Left forelimb (tissue), 1 donor: ENCODE measurements at regions not wholly inside any gene's neighbourhood (a gene's known extent, or its start where the extent isn't known, plus 50 kb on each side); places are given as distances from the start of the nearest gene placed in this dataset.
"Not testable (repeated sequence)": the region's sequence is repeated elsewhere in the genome, so short reads cannot be mapped to it uniquely, and the experiment has no call there.

ENCODE experiments used
- DNase-seq: peaks from one replicate; pipeline ENCODE4 v3.0.0-alpha.2; 2018; ENCODE audit warnings: low spot score

GRCh38 chr2:78718473-78718872, 307.0 kb upstream of the REG3G start:
- no peak for DNase-seq

DNA sequence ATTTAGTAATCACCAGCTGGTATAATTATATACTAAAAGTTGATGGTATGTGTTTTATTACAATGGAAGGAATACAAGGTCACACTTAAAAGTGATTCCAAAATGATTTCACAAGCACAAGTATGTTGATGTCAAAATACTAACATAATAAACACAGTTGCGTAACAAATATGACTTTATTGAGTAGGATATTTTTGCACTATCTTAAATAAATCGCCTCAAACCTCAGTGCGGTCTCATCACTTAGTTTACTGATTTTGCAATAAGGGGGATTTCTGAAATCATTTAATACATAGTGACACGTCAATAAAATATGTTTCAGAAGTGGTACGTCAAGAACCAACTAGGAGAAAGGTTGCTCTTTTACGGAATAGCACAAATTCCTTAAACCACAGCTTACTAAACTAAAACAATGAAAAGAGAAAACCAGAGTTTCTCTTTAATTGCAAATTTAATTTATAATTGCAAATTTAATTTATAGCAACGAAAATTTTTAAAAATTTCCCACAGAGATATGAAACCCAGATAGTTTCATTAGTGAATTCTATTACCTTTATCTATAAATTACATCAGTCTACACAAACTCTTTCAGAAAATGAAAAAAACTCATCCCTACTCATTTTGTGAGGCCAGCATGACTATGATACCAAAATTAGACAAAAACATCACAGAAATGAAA, 304.0 kb upstream of the REG3G start:
- no peak for DNase-seq

DNA sequence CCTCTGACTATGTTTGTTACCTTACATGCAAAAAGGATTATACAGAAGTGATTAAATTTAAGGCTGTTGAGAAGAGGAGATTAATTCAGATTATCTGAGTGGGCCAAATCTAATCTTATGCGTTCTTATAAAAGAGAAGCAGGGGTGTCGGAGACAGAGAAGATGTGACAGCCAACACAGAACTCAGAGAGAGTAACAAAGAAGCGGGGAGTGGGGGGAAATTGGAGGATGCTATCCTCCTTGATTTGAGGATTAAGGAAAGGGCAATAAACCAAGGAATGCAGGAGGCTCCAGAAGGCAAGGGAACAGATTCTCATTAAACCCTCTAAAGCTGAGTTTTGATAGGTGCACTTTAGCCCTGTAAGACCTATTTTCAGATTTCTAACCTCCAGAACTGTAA, 291.3 kb upstream of the REG3G start:
- DNase-seq = no peak

DNA sequence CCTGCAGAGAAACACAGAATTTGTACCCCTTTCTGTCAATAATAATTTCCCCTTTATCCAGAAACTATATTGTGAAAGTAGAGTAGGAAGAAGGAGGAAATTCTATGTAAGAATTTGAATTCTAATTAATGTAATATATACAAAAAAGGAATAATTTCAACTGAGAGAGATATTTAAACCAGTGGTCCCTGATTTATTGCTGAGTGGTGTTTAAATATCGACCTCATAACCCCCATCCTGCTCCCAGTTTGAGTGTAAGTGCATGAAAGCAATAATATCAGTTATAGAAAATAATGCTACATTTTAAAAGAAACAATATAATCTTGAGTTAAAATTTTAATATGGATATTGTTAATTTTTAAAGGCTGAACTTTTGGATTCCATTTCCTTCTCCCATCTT, 286.2 kb upstream of the REG3G start:
- no peak for DNase-seq

GRCh38 chr2:78749638-78750037, 275.9 kb upstream of the REG3G start:
- DNase-seq = no peak

GRCh38 chr2:78750219-78750618, 275.3 kb upstream of the REG3G start:
- no peak for DNase-seq

GRCh38 chr2:78754930-78755329, 270.6 kb upstream of the REG3G start:
- no peak for DNase-seq

GRCh38 chr2:78757191-78757590, 268.3 kb upstream of the REG3G start:
- no peak for DNase-seq

- no peak for DNase-seq
Measured at GRCh38 chr2:78757640-78758039, 267.9 kb upstream of the REG3G start.

DNA sequence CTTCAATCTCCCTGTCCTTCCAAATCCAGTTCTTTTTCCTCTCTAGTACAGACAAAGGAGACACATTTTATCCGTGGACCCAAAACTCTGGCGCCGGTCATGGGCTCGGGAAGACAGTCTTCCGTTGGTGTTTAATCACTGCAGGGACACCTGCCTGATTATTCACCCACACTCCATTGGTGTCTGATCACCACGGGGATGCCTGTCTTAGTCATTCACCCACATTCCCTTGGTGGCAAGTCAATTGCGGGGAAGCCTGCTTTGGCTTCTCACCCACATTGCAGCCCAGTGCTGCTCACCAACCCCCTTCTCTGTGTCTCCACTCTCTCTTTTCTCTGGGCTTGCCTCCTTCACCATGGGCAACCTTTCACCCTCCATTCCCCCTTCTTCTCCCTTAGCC, 266.7 kb upstream of the REG3G start:
- not testable (repeated sequence) for DNase-seq

DNA sequence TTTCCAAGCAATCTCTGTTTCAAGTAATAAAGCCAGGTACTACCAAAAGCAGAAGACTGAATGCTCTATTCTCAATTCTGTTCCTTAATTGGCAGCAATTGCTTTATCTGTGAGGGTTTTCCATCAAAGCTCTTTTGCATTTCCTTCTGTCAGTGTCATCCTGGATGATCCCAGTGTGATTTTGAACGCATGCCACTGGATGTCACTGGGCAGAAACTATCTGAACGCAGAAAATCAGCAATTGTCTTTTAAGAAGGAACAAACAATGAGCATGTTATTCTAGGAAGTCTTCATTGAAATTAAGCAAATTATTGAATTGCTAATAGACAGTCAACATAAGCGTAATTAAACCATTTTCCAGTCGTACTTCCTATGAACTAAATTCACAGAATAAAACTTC, 259.0 kb upstream of the REG3G start:
- DNase-seq = no peak

GRCh38 chr2:78768016-78768415, 257.5 kb upstream of the REG3G start:
- no peak for DNase-seq

DNA sequence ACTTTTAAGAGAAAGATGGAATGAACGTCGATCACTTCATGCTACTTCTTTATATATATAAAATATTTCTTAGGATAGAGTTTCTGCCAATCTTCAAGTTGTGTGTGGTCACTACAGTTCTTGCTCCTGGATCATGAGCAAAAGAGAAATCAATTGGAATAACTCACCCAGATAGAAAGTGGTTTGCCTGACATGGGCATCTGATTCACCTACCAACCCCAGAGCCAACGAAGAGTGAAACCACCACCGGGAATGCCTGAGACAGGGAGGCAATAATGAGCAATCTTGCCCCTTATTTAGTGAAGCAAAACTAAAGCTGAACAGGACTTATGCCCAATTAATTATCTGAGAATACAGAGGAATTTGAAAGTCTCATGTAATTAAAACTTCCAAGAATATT, 250.2 kb upstream of the REG3G start:
- DNase-seq = no peak

- no peak for DNase-seq
Measured at GRCh38 chr2:78778756-78779510, 246.6 kb upstream of the REG3G start.

- DNase-seq = no peak
Measured at GRCh38 chr2:78779761-78780160, 245.7 kb upstream of the REG3G start.

GRCh38 chr2:78780256-78780655, 245.2 kb upstream of the REG3G start:
- no peak for DNase-seq

DNA sequence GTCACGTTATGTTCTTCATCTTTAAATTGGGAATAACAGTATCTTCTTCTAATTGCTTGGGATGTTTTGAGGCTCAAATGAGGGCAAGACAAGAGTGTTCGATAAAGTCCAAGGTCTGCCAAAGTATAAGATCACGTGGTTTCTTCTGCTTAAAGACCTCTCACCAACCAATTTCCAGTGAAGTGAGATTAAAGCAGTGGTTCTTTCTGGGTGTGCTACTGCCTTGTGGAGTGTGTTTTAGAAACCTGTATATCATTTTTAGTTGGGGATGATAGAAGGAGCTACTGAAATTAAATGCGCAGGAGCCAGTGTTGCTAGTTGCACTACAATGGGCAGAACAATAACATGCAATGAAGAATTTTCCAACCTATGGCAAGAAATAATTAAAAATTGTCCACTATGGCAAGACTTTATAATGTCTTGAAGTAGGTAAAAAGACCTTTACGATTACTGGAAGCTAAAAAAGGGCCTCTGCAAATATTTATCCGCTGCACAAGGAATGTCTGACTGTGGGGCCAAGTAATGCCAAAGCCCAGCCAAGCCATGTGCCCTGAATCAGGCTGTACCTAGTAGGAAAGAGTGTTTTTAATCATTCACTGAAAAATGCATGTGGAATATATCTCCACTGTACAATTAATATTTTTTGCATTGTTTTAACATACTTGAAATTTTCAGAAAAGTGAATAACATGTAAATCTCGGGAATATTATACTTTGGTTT, 244.5 kb upstream of the REG3G start:
- no peak for DNase-seq

DNA sequence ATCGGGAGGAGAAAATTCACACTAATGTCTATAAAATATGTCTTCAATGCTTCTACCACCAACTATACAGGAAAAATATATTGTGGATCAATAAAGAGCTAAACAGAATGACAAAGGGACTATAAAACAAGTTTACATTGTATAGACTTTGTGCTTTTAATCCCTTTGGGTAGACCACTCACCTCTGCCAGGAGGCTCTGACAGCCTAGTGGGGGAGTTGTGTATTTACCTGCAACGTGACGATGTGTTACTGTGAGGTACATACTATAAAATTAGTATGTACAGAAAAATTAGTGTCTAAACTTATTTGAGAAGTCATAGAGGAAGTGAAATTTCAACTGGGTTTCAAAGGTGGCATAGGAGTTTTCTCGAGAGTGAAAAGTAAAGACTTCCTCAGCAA, 243.3 kb upstream of the REG3G start:
- DNase-seq = no peak

GRCh38 chr2:78811955-78812610, 213.4 kb upstream of the REG3G start:
- no peak for DNase-seq

DNA sequence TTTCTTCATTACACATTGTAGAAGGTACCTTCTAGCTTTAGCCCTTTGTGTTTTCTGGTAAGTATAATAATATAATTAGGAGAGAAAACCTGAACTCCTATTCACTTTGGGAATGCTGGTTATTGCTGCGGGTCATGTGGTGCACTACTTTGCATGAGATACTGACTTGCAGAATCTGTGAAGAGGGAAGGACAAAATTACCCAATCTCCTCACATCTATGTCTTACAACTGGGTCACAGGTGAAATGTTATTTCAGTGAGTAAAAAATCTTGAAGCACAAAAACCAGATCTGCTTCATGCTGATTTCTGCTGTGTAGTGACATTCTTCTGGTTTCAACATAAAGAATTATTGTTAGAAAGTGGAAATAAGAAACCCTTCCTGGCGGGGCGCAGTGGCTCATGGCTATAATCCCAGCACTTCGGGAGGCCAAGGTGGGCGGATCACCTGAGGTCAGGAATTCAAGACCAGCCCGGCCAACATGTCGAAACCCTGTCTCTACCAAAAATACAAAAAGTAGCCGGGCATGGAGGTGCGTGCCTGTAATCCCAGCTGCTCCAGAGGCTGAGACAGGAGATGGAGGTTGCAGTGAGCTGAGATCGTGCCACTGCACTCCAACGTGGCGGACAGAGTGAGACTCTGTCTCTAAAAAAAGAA, 211.0 kb upstream of the REG3G start:
- no peak for DNase-seq

DNA sequence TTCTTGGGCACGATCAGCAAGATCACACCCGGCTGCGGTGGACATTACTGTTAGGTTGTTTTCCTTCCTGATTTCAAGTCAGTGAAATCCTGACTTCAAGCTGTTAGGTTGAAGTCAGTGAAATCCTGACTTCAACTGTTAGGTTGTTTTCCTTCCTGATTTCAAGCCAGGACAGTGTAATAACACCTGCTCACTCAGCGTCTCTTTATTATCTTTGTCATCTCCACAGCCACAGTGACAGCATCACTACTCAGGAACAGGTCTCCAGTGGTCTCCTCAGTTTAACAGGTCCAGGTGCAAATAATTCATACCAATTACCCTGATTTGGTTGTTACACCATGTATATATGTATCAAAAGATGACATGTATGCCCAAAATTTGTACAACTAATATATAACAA, 208.1 kb upstream of the REG3G start:
- no peak for DNase-seq

DNA sequence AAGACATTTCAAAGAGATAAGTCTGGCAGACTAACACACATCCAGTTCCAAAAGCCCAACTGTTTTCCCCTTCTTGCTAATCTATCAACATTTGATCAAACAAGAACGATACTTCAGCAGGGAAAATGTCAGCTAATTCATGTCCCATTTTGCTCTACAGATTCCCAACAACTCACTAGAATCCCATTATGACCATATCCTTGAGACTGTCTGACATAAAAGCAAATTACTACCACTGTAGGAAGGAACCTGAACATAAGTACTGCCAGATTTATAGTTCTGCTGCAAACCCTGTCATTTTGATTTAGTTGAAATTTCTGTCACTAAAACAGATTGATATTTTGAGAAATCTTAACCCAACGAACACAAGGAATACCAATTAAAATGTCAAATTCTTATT, 193.0 kb upstream of the REG3G start:
- DNase-seq = no peak
